Activated CD4-positive, CD25-positive, alpha-beta regulatory T cell (primary cell): ENCODE measurements at regions not wholly inside any gene's neighbourhood (a gene's known extent, or its start where the extent isn't known, plus 50 kb on each side); places are given as distances from the start of the nearest gene placed in this dataset.
"Not testable (repeated sequence)": the region's sequence is repeated elsewhere in the genome, so short reads cannot be mapped to it uniquely, and the experiment has no call there.

Source experiments
- DNase-seq, 4 experiments: peaks; one replicate each; lab custom pipeline; 2025; lab: John Stamatoyannopoulos, UW

GRCh38 chr13:73576291-73576690 is 517.5 kb downstream of the KLF5 start:
- no peak for DNase-seq

GRCh38 chr13:73572824-73573223 is 514.0 kb downstream of the KLF5 start:
- no peak for DNase-seq

- no peak for DNase-seq
Measured at GRCh38 chr13:73571376-73571775, 512.6 kb downstream of the KLF5 start.

GRCh38 chr13:73556902-73557301 is 498.1 kb downstream of the KLF5 start:
- no peak for DNase-seq

- DNase-seq, result no peak
Measured at GRCh38 chr13:73556128-73556527, 497.3 kb downstream of the KLF5 start.

GRCh38 chr13:73551736-73552135 is 492.9 kb downstream of the KLF5 start:
- no peak for DNase-seq

GRCh38 chr13:73549717-73550116 is 490.9 kb downstream of the KLF5 start:
- DNase-seq, result no peak

GRCh38 chr13:73548449-73548848 is 489.6 kb downstream of the KLF5 start:
- no peak for DNase-seq

- DNase-seq, result no peak
Measured at GRCh38 chr13:73547239-73547638, 488.4 kb downstream of the KLF5 start.

- no peak for DNase-seq
Measured at GRCh38 chr13:73544175-73544574, 485.4 kb downstream of the KLF5 start.

GRCh38 chr13:73542446-73542845 is 483.6 kb downstream of the KLF5 start:
- DNase-seq, result no peak

- no peak for DNase-seq
Measured at GRCh38 chr13:73536865-73537264, 478.1 kb downstream of the KLF5 start.

GRCh38 chr13:73535341-73535740 is 476.5 kb downstream of the KLF5 start:
- DNase-seq, result no peak

GRCh38 chr13:73532987-73533510 is 474.2 kb downstream of the KLF5 start:
- no peak for DNase-seq

- no peak for DNase-seq
Measured at GRCh38 chr13:73532582-73532981, 473.8 kb downstream of the KLF5 start.

GRCh38 chr13:73531014-73531413 is 472.2 kb downstream of the KLF5 start:
- DNase-seq, result no peak

GRCh38 chr13:73522937-73523336 is 464.1 kb downstream of the KLF5 start:
- DNase-seq, result no peak

GRCh38 chr13:73521985-73522524 is 463.2 kb downstream of the KLF5 start:
- DNase-seq, result no peak

- DNase-seq, result no peak
Measured at GRCh38 chr13:73521290-73521624, 462.5 kb downstream of the KLF5 start.

- no peak for DNase-seq
Measured at GRCh38 chr13:73520566-73521289, 461.9 kb downstream of the KLF5 start.

- not testable (repeated sequence) for DNase-seq
Measured at GRCh38 chr13:73520135-73520534, 461.3 kb downstream of the KLF5 start.

GRCh38 chr13:73519396-73520116 is 460.8 kb downstream of the KLF5 start:
- no peak for DNase-seq

- DNase-seq, result no peak
Measured at GRCh38 chr13:73517766-73518165, 459.0 kb downstream of the KLF5 start.
